Vagina (tissue), 2 donors: ENCODE measurements at regions not wholly inside any gene's neighbourhood (a gene's known extent, or its start where the extent isn't known, plus 50 kb on each side); places are given as distances from the start of the nearest gene placed in this dataset.

ENCODE experiments used
- POLR2A ChIP-seq, 2 donors: fragments of 450-650 bp; IDR thresholded peaks; one replicate each; pipeline ENCODE4 v1.6.1; 2017; ENCODE audit warnings: antibody characterized with exemption in 2 of 2, mild to moderate bottlenecking in 2 of 2, moderate library complexity in 2 of 2
- POLR2AphosphoS5 ChIP-seq, 2 donors: sonication (generic); formaldehyde crosslinking; IDR thresholded peaks; one replicate each; pipeline ENCODE4 v1.9.0; 2017; ENCODE audit warnings: antibody characterized with exemption in 2 of 2, mild to moderate bottlenecking in 2 of 2, low read depth in 1 of 2; ENCODE audit not compliant: insufficient read depth in 1 of 2
- TF ChIP-seq, protein P1 (sequence below), 3 experiments: fragments of 450-650 bp in 2 of 3; fragments of 200-600 bp in 1 of 3; sonication (generic) in 1 of 3; IDR thresholded peaks; one replicate each; pipeline ENCODE4 v1.5.1; 2017 to 2019; ENCODE audit warnings: antibody characterized with exemption in 3 of 3, mild to moderate bottlenecking in 2 of 3, moderate library complexity in 2 of 3

DNA sequence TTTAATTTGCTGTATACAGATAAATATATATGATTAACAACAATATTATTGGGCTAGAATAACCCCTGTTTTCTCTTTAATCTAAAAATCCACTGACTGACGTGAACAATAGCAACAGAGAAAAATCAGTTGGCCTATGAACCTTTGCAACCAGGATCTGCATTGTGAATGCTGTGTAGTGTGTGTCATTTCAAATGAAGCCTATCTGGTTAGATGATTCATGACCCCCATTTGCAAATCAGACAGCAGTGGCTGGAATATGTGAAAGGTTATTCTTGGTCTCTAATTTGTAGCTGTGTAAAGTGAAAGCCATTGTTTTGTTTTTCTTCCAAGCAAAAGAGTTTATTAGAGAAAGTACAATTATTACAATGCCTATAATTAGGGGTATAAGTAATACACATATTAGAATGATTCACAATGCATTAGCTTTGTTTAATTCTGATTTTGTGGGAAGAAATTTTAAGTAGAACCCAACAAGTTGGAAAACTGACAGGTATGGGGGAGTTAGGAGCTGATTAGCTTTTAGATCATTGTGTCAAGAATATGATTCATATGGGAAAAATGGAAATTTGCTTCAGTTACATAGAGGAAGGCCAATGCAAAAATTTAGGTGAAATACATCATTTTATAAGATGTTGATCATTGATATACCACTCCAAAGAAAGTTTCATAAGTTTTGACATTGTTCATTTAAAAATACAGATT lies 1362.2 kb upstream of the TMEFF2 start:
- TF ChIP-seq, protein P1, sequence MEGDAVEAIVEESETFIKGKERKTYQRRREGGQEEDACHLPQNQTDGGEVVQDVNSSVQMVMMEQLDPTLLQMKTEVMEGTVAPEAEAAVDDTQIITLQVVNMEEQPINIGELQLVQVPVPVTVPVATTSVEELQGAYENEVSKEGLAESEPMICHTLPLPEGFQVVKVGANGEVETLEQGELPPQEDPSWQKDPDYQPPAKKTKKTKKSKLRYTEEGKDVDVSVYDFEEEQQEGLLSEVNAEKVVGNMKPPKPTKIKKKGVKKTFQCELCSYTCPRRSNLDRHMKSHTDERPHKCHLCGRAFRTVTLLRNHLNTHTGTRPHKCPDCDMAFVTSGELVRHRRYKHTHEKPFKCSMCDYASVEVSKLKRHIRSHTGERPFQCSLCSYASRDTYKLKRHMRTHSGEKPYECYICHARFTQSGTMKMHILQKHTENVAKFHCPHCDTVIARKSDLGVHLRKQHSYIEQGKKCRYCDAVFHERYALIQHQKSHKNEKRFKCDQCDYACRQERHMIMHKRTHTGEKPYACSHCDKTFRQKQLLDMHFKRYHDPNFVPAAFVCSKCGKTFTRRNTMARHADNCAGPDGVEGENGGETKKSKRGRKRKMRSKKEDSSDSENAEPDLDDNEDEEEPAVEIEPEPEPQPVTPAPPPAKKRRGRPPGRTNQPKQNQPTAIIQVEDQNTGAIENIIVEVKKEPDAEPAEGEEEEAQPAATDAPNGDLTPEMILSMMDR (IDR thresholded peaks at IDR 0.05): no peak
- no peak for TF ChIP-seq POLR2A (IDR thresholded peaks at IDR 0.05)
- no peak for TF ChIP-seq POLR2AphosphoS5 (IDR thresholded peaks at IDR 0.05; ENCODE audit: insufficient read depth in 1 of 2, low read depth in 1 of 2)
